GM21447 (cell line): ENCODE measurements at regions not wholly inside any gene's neighbourhood (a gene's known extent, or its start where the extent isn't known, plus 50 kb on each side); places are given as distances from the start of the nearest gene placed in this dataset.

Experiments
- ATAC-seq: cut with Tn5 transposase; IDR thresholded peaks from one replicate; pipeline ENCODE4 v1.9.1; 2021; ENCODE audit not compliant: unreplicated experiment

- no peak for ATAC-seq
Measured at GRCh38 chr5:175056831-175057230, 332.4 kb downstream of the MSX2 start.

GRCh38 chr5:175054243-175054642, 329.9 kb downstream of the MSX2 start:
- no peak for ATAC-seq

GRCh38 chr5:175052351-175052750, 328.0 kb downstream of the MSX2 start:
- no peak for ATAC-seq

- ATAC-seq, result no peak
Measured at GRCh38 chr5:175047048-175047447, 322.7 kb downstream of the MSX2 start.

- ATAC-seq, result no peak
Measured at GRCh38 chr5:175045820-175046219, 321.4 kb downstream of the MSX2 start.

GRCh38 chr5:175037820-175038219, 313.4 kb downstream of the MSX2 start:
- no peak for ATAC-seq

GRCh38 chr5:175035882-175036533, 311.6 kb downstream of the MSX2 start:
- ATAC-seq, result no peak

GRCh38 chr5:175034924-175035323, 310.5 kb downstream of the MSX2 start:
- no peak for ATAC-seq

- ATAC-seq, result no peak
Measured at GRCh38 chr5:175032741-175033151, 308.4 kb downstream of the MSX2 start.

GRCh38 chr5:175032013-175032412, 307.6 kb downstream of the MSX2 start:
- no peak for ATAC-seq

- no peak for ATAC-seq
Measured at GRCh38 chr5:175027390-175027789, 303.0 kb downstream of the MSX2 start.

GRCh38 chr5:175025077-175025476, 300.7 kb downstream of the MSX2 start:
- no peak for ATAC-seq

GRCh38 chr5:175021841-175022625, 297.7 kb downstream of the MSX2 start:
- ATAC-seq, result no peak

- no peak for ATAC-seq
Measured at GRCh38 chr5:175021321-175021720, 296.9 kb downstream of the MSX2 start.

GRCh38 chr5:175015028-175015685, 290.8 kb downstream of the MSX2 start:
- no peak for ATAC-seq

GRCh38 chr5:175013251-175013650, 288.9 kb downstream of the MSX2 start:
- ATAC-seq, result no peak

- no peak for ATAC-seq
Measured at GRCh38 chr5:175012267-175012666, 287.9 kb downstream of the MSX2 start.

GRCh38 chr5:175003531-175003930, 279.1 kb downstream of the MSX2 start:
- no peak for ATAC-seq

GRCh38 chr5:175001876-175002645, 277.7 kb downstream of the MSX2 start:
- ATAC-seq, result no peak

- no peak for ATAC-seq
Measured at GRCh38 chr5:175001311-175001710, 276.9 kb downstream of the MSX2 start.

GRCh38 chr5:174999581-174999980, 275.2 kb downstream of the MSX2 start:
- no peak for ATAC-seq
